HEK293 (cell line): ENCODE measurements at regions not wholly inside any gene's neighbourhood (a gene's known extent, or its start where the extent isn't known, plus 50 kb on each side); places are given as distances from the start of the nearest gene placed in this dataset.

Experiments
- CTCF ChIA-PET: fragments of 350-600 bp; formaldehyde crosslinking; extraction: SDS; loops from one replicate; lab custom pipeline; 2021; ENCODE audit warnings: antibody characterized with exemption; lab: Yijun Ruan, JAX
- POLR2A ChIA-PET: fragments of 300-600 bp; formaldehyde crosslinking; extraction: SDS; loops from one replicate; lab custom pipeline; 2020; ENCODE audit warnings: antibody characterized with exemption, inconsistent platforms; lab: Yijun Ruan, JAX
- H3K27ac ChIP-seq: fragments of 200-500 bp; sonication (Bioruptor generic); 2 replicates; pipeline ENCODE4 v1.5.1; 2014; ENCODE audit warnings: low read depth, low read length, control low read depth, inconsistent platforms; ENCODE audit errors: extremely low read depth
- H3K36me3 ChIP-seq, 2 experiments: fragments of 200-500 bp in 1 of 2; sonication (Bioruptor generic) in 1 of 2; 1 replicate in 1 of 2; 2 replicates in 1 of 2; pipeline ENCODE4 v1.5.1; 2014 to 2017; ENCODE audit warnings: inconsistent platforms in 2 of 2, low read length in 2 of 2; ENCODE audit not compliant: control insufficient read depth in 2 of 2, insufficient read depth in 1 of 2
- H3K4me1 ChIP-seq: fragments of 200-500 bp; sonication (Bioruptor generic); 2 replicates; pipeline ENCODE4 v1.5.1; 2014; ENCODE audit warnings: mild to moderate bottlenecking, low read length, inconsistent platforms; ENCODE audit not compliant: control insufficient read depth, insufficient read depth
- H3K4me3 ChIP-seq: 2 replicates; pipeline ENCODE4 v1.5.1; 2011; ENCODE audit warnings: low read depth, mild to moderate bottlenecking, control low read depth, low read length, moderate library complexity
- H3K9me3 ChIP-seq: fragments of 200-500 bp; sonication (Bioruptor generic); 2 replicates; pipeline ENCODE4 v1.5.1; 2014; ENCODE audit warnings: low read depth, low read length, inconsistent platforms; ENCODE audit not compliant: control insufficient read depth, insufficient read depth
- GLIS1 ChIP-seq: fragments of 450-650 bp; formaldehyde crosslinking; IDR thresholded peaks from 2 replicates; pipeline ENCODE4 v1.5.1; 2016; ENCODE audit warnings: missing biosample characterization, missing genetic modification characterization
- KLF1 ChIP-seq: fragments of 450-650 bp; formaldehyde crosslinking; IDR thresholded peaks from 2 replicates; pipeline ENCODE4 v1.5.1; 2016; ENCODE audit warnings: missing biosample characterization, missing genetic modification characterization
- OVOL3 ChIP-seq: fragments of 450-650 bp; formaldehyde crosslinking; IDR thresholded peaks from 2 replicates; pipeline ENCODE4 v1.5.1; 2016; ENCODE audit warnings: missing biosample characterization, missing genetic modification characterization
- TRIM28 ChIP-seq: IDR thresholded peaks from 2 replicates; pipeline ENCODE4 v1.6.1; 2011; ENCODE audit warnings: low read length, control low read depth, borderline replicate concordance
- YY1 ChIP-seq: fragments of 450-650 bp; formaldehyde crosslinking; IDR thresholded peaks from 2 replicates; pipeline ENCODE4 v1.5.1; 2018; ENCODE audit warnings: missing biosample characterization, missing genetic modification characterization
- ZBTB1 ChIP-seq: fragments of 450-650 bp; formaldehyde crosslinking; IDR thresholded peaks from 2 replicates; pipeline ENCODE4 v1.5.1; 2016; ENCODE audit warnings: missing biosample characterization, missing genetic modification characterization
- ZBTB20 ChIP-seq: fragments of 450-650 bp; formaldehyde crosslinking; IDR thresholded peaks from 2 replicates; pipeline ENCODE4 v1.5.1; 2016; ENCODE audit warnings: missing biosample characterization, missing genetic modification characterization
- ZBTB8A ChIP-seq: fragments of 450-650 bp; formaldehyde crosslinking; IDR thresholded peaks from 2 replicates; pipeline ENCODE4 v1.5.1; 2016; ENCODE audit warnings: missing biosample characterization, missing genetic modification characterization
- ZFP37 ChIP-seq: fragments of 450-650 bp; formaldehyde crosslinking; IDR thresholded peaks from 2 replicates; pipeline ENCODE4 v1.5.1; 2016; ENCODE audit warnings: missing biosample characterization, missing genetic modification characterization
- ZNF10 ChIP-seq: fragments of 450-650 bp; formaldehyde crosslinking; IDR thresholded peaks from 2 replicates; pipeline ENCODE4 v1.5.1; 2017; ENCODE audit warnings: missing biosample characterization, missing genetic modification characterization
- ZNF133 ChIP-seq: fragments of 450-650 bp; formaldehyde crosslinking; IDR thresholded peaks from 2 replicates; pipeline ENCODE4 v1.5.1; 2016; ENCODE audit warnings: missing biosample characterization, missing genetic modification characterization
- ZNF16 ChIP-seq: fragments of 450-650 bp; formaldehyde crosslinking; IDR thresholded peaks from 2 replicates; pipeline ENCODE4 v1.5.1; 2016; ENCODE audit warnings: low read depth, missing biosample characterization, missing genetic modification characterization
- ZNF211 ChIP-seq: fragments of 450-650 bp; formaldehyde crosslinking; IDR thresholded peaks from 2 replicates; pipeline ENCODE4 v1.5.1; 2016; ENCODE audit warnings: low read depth, missing biosample characterization, missing genetic modification characterization
- ZNF221 ChIP-seq: fragments of 450-650 bp; formaldehyde crosslinking; IDR thresholded peaks from 2 replicates; pipeline ENCODE4 v1.5.1; 2017; ENCODE audit warnings: missing biosample characterization, missing genetic modification characterization, borderline replicate concordance
- ZNF292 ChIP-seq: fragments of 450-650 bp; formaldehyde crosslinking; IDR thresholded peaks from 2 replicates; pipeline ENCODE4 v1.5.1; 2016; ENCODE audit warnings: low read depth, missing biosample characterization, missing genetic modification characterization, borderline replicate concordance
- ZNF37A ChIP-seq: fragments of 450-650 bp; IDR thresholded peaks from 2 replicates; pipeline ENCODE4 v1.5.1; 2018; ENCODE audit warnings: missing biosample characterization, missing genetic modification characterization
- ZNF529 ChIP-seq: fragments of 450-650 bp; formaldehyde crosslinking; IDR thresholded peaks from 2 replicates; pipeline ENCODE4 v1.5.1; 2017; ENCODE audit warnings: missing genetic modification characterization, missing biosample characterization; ENCODE audit not compliant: insufficient replicate concordance
- ZNF530 ChIP-seq: fragments of 450-650 bp; formaldehyde crosslinking; IDR thresholded peaks from 2 replicates; pipeline ENCODE4 v1.5.1; 2016; ENCODE audit warnings: low read depth, missing biosample characterization, missing genetic modification characterization
- ZNF549 ChIP-seq: fragments of 450-650 bp; IDR thresholded peaks from 2 replicates; pipeline ENCODE4 v1.5.1; 2018; ENCODE audit warnings: missing biosample characterization, missing genetic modification characterization, mild to moderate bottlenecking, inconsistent platforms, moderate library complexity
- ZNF670 ChIP-seq: fragments of 450-650 bp; formaldehyde crosslinking; IDR thresholded peaks from 2 replicates; pipeline ENCODE4 v1.5.1; 2016; ENCODE audit warnings: missing biosample characterization, missing genetic modification characterization, low read depth
- TF ChIP-seq, protein P1 (sequence below): fragments of 450-650 bp; formaldehyde crosslinking; IDR thresholded peaks from 2 replicates; pipeline ENCODE4 v1.5.1; 2016; ENCODE audit warnings: missing biosample characterization, missing genetic modification characterization
- TF ChIP-seq, protein P2 (sequence below): fragments of 450-650 bp; formaldehyde crosslinking; IDR thresholded peaks from 2 replicates; pipeline ENCODE4 v1.5.1; 2016; ENCODE audit warnings: missing biosample characterization, missing genetic modification characterization, borderline replicate concordance
- TF ChIP-seq, protein P3 (sequence below): fragments of 450-650 bp; formaldehyde crosslinking; IDR thresholded peaks from 2 replicates; pipeline ENCODE4 v1.5.1; 2016; ENCODE audit warnings: missing biosample characterization, missing genetic modification characterization

DNA sequence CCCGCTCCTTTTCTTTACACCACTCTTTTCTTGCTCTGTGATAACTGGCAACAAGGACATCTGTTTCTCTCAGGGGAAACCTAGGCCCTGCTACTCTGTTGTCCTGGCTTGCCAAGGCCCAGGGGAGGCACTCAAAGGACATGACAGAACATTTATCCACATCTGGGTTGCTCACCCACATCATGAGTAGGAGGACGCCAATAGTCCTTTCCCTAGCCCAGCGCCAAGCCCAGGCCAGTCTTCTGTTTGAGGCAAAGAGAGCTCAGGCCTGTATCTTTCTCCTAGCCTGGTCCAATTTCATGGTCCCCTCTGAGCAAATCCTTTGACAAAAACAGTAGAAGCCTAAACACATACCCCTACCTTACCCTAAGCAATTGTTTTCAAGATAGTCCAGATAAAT lies 366.8 kb upstream of the SGCD start:
- ChIA-PET CTCF (no interaction called here), POLR2A (no interaction called here)
- no peak overlapping the region for H3K4me3 ChIP-seq
- no peak overlapping the region for H3K27ac ChIP-seq
- no peaks in the 10 kb centered on the region for H3K4me1 ChIP-seq
- H3K9me3 ChIP-seq, result no peaks in the 10 kb centered on the region
- no peaks in the 10 kb centered on the region for H3K36me3 ChIP-seq
- TF ChIP-seq ZNF670 (tag by site-specific recombination), result no peak
- TF ChIP-seq GLIS1, result no peak
- no peak for TF ChIP-seq KLF1
- TF ChIP-seq, protein P1, sequence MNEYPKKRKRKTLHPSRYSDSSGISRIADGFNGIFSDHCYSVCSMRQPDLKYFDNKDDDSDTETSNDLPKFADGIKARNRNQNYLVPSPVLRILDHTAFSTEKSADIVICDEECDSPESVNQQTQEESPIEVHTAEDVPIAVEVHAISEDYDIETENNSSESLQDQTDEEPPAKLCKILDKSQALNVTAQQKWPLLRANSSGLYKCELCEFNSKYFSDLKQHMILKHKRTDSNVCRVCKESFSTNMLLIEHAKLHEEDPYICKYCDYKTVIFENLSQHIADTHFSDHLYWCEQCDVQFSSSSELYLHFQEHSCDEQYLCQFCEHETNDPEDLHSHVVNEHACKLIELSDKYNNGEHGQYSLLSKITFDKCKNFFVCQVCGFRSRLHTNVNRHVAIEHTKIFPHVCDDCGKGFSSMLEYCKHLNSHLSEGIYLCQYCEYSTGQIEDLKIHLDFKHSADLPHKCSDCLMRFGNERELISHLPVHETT, result no peak
- TF ChIP-seq ZNF211 (tag by site-specific recombination), result no peak

DNA sequence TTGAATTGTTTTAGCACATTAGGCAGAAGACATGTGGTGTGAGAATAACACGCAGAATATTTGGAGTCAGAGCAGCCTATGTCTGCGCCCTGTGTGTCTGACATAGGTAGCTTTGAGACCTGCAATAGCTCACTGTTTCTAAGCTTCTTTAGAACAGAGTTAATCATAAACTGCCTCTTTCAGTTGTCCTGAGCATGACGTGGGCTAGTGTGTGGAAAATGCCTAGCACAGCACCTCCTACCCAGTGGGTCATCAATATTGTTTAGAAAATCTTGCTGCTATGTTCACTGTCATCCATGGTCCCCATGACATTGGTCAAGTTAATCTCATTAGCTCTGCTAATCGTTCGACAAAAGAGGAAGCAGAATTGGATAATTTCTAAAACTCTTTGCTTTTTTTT lies 357.4 kb upstream of the SGCD start:
- Histone ChIP-seq H3K9me3 (no peaks in the 10 kb centered on the region), H3K4me1 (no peaks in the 10 kb centered on the region), H3K27ac (no peak overlapping the region), H3K36me3 (no peaks in the 10 kb centered on the region), H3K4me3 (no peak overlapping the region)
- CTCF ChIA-PET, result no interaction called here
- POLR2A ChIA-PET, result no interaction called here
- no peak for TF ChIP-seq YY1
- TF ChIP-seq ZNF292 (tag by site-specific recombination), result no peak
- TF ChIP-seq, protein P2, sequence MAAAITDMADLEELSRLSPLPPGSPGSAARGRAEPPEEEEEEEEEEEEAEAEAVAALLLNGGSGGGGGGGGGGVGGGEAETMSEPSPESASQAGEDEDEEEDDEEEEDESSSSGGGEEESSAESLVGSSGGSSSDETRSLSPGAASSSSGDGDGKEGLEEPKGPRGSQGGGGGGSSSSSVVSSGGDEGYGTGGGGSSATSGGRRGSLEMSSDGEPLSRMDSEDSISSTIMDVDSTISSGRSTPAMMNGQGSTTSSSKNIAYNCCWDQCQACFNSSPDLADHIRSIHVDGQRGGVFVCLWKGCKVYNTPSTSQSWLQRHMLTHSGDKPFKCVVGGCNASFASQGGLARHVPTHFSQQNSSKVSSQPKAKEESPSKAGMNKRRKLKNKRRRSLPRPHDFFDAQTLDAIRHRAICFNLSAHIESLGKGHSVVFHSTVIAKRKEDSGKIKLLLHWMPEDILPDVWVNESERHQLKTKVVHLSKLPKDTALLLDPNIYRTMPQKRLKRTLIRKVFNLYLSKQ (tag by site-specific recombination), result no peak
- TF ChIP-seq ZFP37, result no peak
- TF ChIP-seq OVOL3 (tag by site-specific recombination), result no peak
- no peak for TF ChIP-seq ZNF529
- TF ChIP-seq ZNF10 (tag by site-specific recombination), result no peak
- no peak for TF ChIP-seq TRIM28
- TF ChIP-seq ZNF221, result no peak
- no peak for TF ChIP-seq ZNF530 (tag by site-specific recombination)
- TF ChIP-seq, protein P3, sequence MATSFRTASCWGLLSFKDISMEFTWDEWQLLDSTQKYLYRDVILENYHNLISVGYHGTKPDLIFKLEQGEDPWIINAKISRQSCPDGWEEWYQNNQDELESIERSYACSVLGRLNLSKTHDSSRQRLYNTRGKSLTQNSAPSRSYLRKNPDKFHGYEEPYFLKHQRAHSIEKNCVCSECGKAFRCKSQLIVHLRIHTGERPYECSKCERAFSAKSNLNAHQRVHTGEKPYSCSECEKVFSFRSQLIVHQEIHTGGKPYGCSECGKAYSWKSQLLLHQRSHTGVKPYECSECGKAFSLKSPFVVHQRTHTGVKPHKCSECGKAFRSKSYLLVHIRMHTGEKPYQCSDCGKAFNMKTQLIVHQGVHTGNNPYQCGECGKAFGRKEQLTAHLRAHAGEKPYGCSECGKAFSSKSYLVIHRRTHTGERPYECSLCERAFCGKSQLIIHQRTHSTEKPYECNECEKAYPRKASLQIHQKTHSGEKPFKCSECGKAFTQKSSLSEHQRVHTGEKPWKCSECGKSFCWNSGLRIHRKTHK (tag by site-specific recombination), result no peak
- TF ChIP-seq ZBTB20 (tag by site-specific recombination), result no peak

DNA sequence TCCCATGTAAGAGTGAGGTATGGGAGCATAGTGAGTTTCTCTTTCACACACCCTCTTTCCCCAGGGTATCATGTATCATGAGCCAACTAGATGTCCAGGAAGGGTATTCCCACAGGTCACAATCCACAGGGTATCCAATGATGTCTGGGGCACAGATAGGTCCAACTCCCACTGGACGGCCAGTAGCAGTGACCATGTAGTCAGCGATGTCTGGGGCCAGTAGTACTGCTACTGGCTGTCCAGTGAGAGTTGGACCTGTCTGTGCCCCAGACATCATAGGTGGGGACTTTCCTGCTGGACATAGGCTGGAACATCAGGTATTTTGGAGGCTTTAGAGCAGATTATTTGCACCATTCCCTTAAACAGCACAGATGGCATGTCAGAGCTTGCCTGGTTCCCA lies 352.6 kb upstream of the SGCD start:
- Histone ChIP-seq H3K27ac (no peak overlapping the region), H3K4me3 (no peak overlapping the region), H3K36me3 (no peaks in the 10 kb centered on the region), H3K9me3 (no peaks in the 10 kb centered on the region), H3K4me1 (no peaks in the 10 kb centered on the region)
- CTCF ChIA-PET, result no interaction called here
- POLR2A ChIA-PET, result no interaction called here
- no peak for TF ChIP-seq ZNF549
- TF ChIP-seq ZBTB1, result no peak
- no peak for TF ChIP-seq ZNF133 (tag by site-specific recombination)
- TF ChIP-seq ZNF16 (tag by site-specific recombination), result no peak
- TF ChIP-seq ZBTB8A (tag by site-specific recombination), result no peak
- TF ChIP-seq ZNF37A (tag by site-specific recombination), result no peak
